GM19023 (cell line): ENCODE measurements at regions not wholly inside any gene's neighbourhood (a gene's known extent, or its start where the extent isn't known, plus 50 kb on each side); places are given as distances from the start of the nearest gene placed in this dataset.

ENCODE experiments used
- ATAC-seq: cut with Tn5 transposase; IDR thresholded peaks from one replicate; pipeline ENCODE4 v1.9.1; 2021; ENCODE audit warnings: mild to moderate bottlenecking, moderate library complexity; ENCODE audit not compliant: unreplicated experiment

DNA sequence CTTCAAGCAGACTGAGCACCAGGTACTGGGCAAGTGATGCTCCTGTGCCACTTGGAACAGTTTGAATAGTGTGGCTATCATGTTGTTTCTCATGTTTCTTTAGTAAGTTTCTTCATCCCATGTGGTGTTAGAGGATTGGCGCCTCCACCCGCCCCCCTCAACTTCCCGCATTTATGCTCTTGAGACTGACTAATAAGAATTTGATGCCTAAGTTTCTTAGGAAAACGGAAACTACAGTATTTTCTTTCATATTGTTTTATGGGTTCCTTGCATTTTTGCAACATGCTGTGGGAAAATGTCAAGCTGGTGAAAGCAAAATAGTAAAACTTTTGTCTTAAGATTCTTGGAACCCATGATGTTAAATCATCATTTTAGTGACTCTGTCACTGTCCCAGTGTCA is 101.2 kb upstream of the SLC4A4 start:
- no peak for ATAC-seq

DNA sequence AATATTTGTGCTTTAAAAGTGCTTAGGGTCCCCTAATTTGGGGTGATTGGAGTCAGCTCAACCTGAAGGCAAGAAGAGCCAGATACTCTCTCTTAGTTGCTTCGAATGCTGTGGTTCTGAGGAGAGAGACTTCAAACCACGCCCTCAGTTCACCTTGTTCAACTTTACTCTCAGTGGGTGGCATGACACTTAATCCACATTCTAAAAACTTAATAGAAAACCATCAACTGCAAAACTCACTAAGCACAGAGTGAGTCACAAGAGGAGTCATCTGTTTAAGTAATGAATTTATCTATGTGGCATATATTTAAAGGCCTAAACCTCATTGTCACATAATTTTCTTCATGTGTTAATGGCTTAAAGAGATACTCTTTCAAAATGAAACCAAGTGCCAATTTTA is 99.5 kb upstream of the SLC4A4 start:
- no peak for ATAC-seq

DNA sequence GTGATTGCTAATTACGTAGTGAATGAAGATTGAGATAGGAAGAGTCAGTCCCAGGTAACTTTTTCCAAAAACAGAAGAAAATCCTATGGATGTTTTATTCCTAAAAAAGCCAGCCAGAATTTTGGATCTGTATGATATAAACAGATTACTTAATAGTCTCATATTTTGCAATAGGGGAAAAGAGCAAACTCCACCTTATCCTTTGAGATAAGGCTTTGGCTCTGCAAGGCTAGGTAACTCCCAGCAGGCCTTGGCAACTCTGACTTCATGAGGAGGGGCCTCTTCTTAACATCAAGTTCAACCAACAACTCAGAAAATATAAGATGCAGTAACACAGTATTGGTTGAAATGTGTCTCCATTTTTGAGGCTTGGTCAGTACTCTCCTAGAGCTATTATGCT is 98.7 kb upstream of the SLC4A4 start:
- no peak for ATAC-seq

DNA sequence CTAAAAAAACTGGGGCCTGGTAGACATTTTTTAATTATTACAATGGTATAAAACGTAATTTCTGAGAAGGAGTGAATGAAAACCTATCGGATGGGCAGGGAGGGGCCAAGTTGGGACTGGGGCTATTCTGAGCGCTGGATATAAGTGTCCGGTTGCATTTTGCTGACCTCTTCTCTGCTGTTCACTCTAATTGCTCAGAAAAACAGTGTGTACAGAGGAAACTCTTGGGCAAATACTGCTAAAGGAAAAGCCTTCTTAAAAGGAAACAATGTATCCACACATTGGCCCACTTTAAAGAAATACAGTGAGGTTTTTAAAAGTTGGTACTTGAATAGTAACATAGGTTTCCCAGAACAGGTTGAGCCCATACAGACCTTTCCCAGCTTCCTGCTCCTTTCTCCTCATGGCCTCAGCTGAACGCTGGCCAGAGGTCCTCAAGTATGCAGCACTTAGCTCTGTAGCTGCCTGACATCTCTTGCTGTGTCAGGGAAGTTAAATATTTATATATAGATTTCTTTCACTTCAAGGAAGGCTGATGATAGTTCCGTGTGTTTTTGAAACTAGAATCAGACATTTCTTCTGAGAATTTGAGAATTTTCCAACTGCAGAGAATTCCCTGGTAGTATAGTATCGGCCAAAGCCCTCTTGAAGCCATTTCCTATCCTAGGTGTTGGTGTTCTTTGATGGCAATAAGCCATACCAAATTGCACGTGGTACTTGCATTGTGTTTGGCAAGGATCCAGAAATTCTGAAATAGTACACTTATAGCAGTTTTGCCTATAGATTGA is 97.1 kb upstream of the SLC4A4 start:
- no peak for ATAC-seq

DNA sequence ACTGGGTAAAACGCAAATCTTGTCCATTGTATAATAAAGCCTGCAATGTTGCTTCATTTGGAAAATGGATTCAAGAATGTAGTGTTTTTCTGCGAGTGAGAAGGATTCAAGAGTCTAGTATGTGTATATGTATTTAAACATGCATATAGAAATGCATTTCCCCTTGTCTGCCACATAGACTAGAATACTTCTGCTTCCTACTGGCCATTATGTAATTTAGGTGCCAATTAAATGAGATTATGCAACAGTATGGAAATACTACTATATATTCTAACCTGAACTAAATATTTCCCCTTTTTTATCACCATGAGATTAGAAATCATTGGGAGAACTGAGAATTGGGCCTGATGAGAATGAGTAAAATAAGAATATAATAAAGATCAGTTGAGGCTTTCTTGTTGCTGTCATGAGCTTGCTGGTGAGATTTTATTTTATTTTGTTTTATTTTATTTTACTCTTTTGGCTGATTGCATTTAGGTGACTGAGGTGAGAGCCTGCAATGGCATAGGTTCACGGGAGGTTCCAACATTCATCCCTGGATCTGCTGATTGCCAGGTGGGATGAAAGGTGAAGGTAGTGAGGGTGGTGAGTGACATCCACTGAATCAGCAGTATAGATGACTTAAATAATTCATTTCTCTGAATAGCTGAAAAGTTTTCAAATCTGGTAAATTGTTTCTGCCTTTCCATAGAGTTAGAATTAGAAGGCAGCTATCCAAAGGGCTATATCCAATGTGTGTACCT is 95.6 kb upstream of the SLC4A4 start:
- ATAC-seq = no peak

DNA sequence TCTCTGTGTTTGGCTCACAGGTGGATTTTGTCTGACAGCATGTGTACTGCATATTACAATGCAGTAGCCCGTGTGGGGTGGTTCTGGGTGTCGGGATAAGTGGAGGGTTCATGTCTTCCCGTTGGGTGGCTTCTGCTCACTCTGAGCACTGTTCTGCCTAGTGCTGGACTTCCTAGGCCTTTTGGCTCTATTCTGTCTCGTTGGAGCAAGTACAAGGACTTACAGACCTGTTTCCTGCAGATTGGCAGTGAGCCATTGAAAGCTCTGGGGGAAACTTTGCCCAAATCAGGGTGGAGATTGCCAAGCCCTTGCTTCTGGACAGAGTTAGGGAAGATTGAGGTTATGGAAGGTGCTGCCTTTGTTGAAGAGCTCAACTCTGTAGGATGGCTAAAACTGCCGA is 91.1 kb upstream of the SLC4A4 start:
- ATAC-seq = no peak

- no peak for ATAC-seq
Observed at GRCh38 chr4:71251261-71251660, 87.6 kb upstream of the SLC4A4 start.

DNA sequence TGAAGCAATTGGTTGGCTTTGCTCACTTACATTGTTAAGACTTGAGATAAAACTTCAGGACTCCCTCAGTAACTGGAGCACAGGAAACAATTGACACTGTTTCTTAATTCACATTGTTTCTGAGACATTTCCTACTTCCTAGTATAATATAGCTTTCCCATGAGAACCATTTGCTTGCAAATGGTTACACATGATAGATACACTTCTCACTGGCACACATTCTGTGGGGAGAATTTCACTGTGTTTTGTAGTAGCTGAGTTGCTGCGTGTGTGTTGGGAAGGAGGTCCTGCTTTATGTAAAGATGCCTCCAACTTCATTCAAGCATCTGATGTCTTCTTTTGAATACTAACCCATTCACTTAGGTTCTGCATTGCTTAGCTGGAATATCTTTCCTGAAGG is 85.3 kb upstream of the SLC4A4 start:
- no peak for ATAC-seq

DNA sequence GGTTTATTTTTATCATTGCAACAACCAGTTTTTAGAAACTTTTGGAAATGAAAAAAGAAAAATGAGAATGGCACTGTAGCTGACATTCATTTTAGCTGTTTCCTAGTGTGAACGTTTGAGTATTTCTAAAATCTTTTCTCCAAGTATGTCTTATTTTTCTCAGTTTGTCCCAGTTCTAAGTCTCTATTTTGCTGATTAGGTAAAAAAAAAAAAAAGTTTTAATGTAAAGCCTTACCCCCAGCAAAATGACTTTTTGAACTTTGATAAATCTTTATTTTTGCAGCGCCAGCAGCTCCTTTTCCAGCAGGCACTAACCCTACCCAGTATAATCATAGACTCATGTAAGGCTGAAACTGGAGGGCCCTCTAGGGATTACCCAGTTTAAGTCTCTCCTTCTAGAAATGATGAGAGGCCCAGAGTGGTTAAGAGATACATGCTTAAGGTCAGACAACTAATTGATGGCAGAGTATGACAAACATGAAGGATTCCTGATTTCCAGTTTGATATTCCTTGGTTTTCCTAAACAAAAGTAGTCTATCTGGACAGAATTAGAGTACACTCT is 84.3 kb upstream of the SLC4A4 start:
- ATAC-seq = no peak

DNA sequence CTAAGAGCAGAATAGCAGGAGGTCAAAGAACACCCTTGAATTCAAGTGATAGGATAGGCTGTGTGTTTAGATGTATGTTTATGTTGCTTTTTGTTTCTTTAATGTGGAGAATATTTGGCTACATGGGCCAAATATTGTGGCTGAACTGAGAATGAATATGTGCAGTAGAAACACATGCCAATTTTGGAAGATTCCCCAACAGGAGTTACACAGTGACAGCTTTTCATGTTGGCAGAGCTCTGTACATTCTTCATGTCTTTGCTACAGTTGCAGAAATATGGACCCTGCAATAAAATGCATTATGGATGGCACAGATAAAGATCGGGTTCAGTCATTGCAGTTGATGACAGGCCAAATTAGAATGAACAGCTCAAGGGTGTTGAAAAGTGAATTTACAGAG is 82.8 kb upstream of the SLC4A4 start:
- ATAC-seq = no peak

DNA sequence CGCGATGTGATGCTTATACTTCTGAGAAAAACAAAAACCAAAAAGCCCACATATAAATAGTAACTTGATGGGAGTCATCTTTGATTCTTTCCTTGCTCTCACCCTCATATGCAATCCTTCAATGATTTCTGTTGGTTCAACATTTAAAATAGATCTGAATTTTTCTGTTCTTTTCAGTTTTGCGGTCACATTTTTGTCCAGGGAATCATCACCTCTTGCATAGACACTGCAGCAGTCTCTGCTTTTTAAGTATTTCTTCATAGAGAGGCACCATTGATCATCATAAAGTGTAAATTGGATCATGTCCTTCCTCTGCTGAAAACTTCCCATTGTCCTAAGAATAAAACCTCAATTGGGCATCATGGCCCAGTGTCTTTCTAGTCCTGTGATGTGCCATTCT is 81.1 kb upstream of the SLC4A4 start:
- ATAC-seq = no peak

DNA sequence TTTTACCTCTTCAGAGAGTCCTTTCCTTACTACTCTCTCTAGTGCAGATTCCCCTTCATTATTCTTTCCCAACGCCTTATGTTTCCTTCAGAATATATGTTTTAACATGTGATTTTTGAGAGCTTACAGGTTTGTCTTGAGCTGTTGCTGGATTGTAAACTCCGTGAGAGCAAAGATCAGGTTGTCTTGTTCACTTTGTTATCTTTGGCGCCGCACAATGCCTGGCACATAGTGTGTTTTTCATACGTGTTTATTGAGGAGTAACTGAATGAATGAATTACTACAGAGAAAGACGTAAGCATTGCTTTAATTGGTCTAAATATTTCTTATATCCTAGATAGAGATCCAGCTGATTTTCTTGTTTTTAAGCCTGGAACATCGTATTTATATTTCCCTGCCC is 80.5 kb upstream of the SLC4A4 start:
- ATAC-seq = no peak

DNA sequence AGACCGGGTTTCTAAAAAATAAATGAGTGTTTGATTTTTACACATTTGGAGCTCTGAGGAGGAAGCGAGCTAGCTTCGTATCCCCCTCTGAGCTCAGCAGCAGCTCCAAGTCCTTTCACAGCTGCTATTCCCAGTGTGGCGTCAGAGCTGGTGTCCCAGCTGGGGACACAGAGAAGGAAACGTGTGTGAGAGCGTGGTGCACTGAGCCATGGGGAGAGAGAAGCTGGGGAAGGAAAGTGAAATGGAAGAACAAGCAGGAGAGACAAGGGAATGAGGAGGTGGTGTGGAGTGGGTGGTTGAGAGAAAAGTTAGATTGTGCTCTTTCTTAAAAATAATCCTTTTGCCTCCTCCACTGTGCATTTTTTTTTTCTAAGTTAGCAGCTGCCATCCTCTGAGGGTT is 79.5 kb upstream of the SLC4A4 start:
- ATAC-seq = no peak

- no peak for ATAC-seq
Observed at GRCh38 chr4:71259911-71260331, 78.9 kb upstream of the SLC4A4 start.

- no peak for ATAC-seq
Observed at GRCh38 chr4:71260544-71260943, 78.3 kb upstream of the SLC4A4 start.

GRCh38 chr4:71261001-71261400 is 77.8 kb upstream of the SLC4A4 start:
- ATAC-seq = no peak

- no peak for ATAC-seq
Observed at GRCh38 chr4:71261633-71262121, 77.1 kb upstream of the SLC4A4 start.

DNA sequence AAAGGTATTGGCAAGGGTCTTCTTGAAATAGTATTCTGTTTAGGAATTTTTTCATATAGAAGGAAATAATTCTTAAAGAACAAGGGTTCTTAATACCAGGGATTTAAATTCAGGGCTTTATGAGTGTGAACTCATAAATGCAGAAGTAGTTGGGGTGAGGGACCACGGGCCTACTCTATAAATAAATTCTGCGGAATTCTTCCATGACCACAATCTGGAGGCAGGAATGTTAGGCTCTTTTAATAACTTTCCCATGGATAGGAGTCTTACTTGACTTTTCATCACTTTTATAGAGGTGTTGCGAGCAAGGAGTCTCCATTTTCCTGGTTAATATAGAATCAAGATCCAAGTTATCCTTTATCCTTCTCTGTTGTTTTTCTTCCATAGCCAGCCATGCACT is 76.7 kb upstream of the SLC4A4 start:
- ATAC-seq = no peak

GRCh38 chr4:71266090-71266794 is 72.6 kb upstream of the SLC4A4 start:
- ATAC-seq = no peak

- no peak for ATAC-seq
Observed at GRCh38 chr4:71267244-71267643, 71.6 kb upstream of the SLC4A4 start.

- no peak for ATAC-seq
Observed at GRCh38 chr4:71268166-71268565, 70.7 kb upstream of the SLC4A4 start.
